Fibroblast of lung (primary cell): ENCODE measurements at regions not wholly inside any gene's neighbourhood (a gene's known extent, or its start where the extent isn't known, plus 50 kb on each side); places are given as distances from the start of the nearest gene placed in this dataset.

Source experiments
- DNase-seq, 2 donors: peaks; one replicate each; pipeline versions ENCODE4 v3.0.0 to v3.0.0-alpha.2; 2010; ENCODE audit warnings: low read depth in 2 of 2
- H2AFZ ChIP-seq: 2 replicates; pipeline ENCODE4 v1.5.1; 2012; ENCODE audit warnings: low read length, control low read depth, inconsistent platforms
- H3K27ac ChIP-seq: 2 replicates; pipeline ENCODE4 v1.5.1; 2011; ENCODE audit warnings: low read length, control low read depth; ENCODE audit not compliant: insufficient read depth
- H3K27me3 ChIP-seq: 2 replicates; pipeline ENCODE4 v1.5.1; 2011; ENCODE audit warnings: mild to moderate bottlenecking, low read length; ENCODE audit not compliant: control insufficient read depth, insufficient read depth
- H3K36me3 ChIP-seq: 2 replicates; pipeline ENCODE4 v1.5.1; 2011; ENCODE audit warnings: low read length; ENCODE audit not compliant: control insufficient read depth, insufficient read depth
- H3K4me1 ChIP-seq: 2 replicates; pipeline ENCODE4 v1.5.1; 2011; ENCODE audit warnings: low read length; ENCODE audit not compliant: control insufficient read depth, insufficient read depth; ENCODE audit errors: extremely low read depth
- H3K4me2 ChIP-seq: 2 replicates; pipeline ENCODE4 v1.5.1; 2011; ENCODE audit warnings: low read length, control low read depth; ENCODE audit not compliant: insufficient read depth; ENCODE audit errors: extremely low read depth
- H3K4me3 ChIP-seq, 4 experiments: fragments of 200-600 bp in 1 of 4; sonication (generic) in 1 of 4; replicated peaks in 1 of 4; 2 replicates each; pipeline ENCODE4 v1.5.1; 2011 to 2016; ENCODE audit warnings: low read length in 4 of 4, low read depth in 3 of 4, mild to moderate bottlenecking in 3 of 4, control low read depth in 2 of 4, inconsistent platforms in 1 of 4, mixed read lengths in 1 of 4; ENCODE audit not compliant: insufficient read depth in 1 of 4; ENCODE audit errors: control extremely low read depth in 1 of 4
- H3K79me2 ChIP-seq: 2 replicates; pipeline ENCODE4 v1.5.1; 2012; ENCODE audit warnings: mild to moderate bottlenecking, low read length, inconsistent platforms; ENCODE audit not compliant: control insufficient read depth, insufficient read depth
- H3K9ac ChIP-seq: 2 replicates; pipeline ENCODE4 v1.5.1; 2011; ENCODE audit warnings: mild to moderate bottlenecking, low read length, control low read depth; ENCODE audit not compliant: insufficient read depth
- H3K9me3 ChIP-seq: 2 replicates; pipeline ENCODE4 v1.5.1; 2012; ENCODE audit warnings: low read depth, low read length; ENCODE audit not compliant: control insufficient read depth, insufficient read depth
- H4K20me1 ChIP-seq: 2 replicates; pipeline ENCODE4 v1.5.1; 2011; ENCODE audit warnings: low read length; ENCODE audit not compliant: control insufficient read depth, insufficient read depth; ENCODE audit errors: extremely low read depth
- EZH2 ChIP-seq: IDR thresholded peaks from 2 replicates; pipeline ENCODE4 v1.5.1; 2012; ENCODE audit warnings: low read length, control low read depth, mild to moderate bottlenecking; ENCODE audit errors: missing control alignments
- TF ChIP-seq, protein P1 (sequence below), 2 donors: IDR thresholded peaks in 1 of 2; conservative IDR thresholded peaks in 1 of 2; 1 replicate in 1 of 2; 2 replicates in 1 of 2; pipeline ENCODE4 v1.5.1; 2011 to 2012; ENCODE audit warnings: low read length in 2 of 2, control low read depth in 1 of 2, inconsistent platforms in 1 of 2, low read depth in 1 of 2, mild to moderate bottlenecking in 1 of 2

DNA sequence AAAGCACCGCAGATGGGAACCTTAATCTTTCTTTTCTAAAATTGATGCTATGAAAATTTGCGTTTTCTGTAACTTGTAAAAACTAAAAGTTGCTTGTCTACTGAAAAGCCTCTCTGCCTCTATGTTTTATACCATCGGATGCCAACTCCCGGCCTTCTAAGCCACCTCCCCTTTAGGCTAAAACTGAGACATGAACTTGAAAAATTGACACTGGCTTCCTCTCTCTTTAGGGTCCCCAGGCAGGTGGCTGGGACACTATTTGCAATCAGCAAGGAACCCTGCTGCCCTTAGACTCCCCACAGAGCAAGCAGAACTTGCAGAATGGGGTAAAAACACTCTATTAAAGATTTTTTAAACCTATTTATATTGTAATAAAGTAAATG lies 151.1 kb upstream of the CAMK1G start:
- DNase-seq = no peak
- Histone ChIP-seq H3K4me2 (no peak overlapping the region), H4K20me1 (no peaks in the 10 kb centered on the region), H3K4me3 (no peak overlapping the region), H3K4me1 (no peaks in the 10 kb centered on the region), H2AFZ (no peak overlapping the region), H3K9ac (no peak overlapping the region), H3K27me3 (no peaks in the 10 kb centered on the region), H3K9me3 (no peaks in the 10 kb centered on the region), H3K79me2 (no peaks in the 10 kb centered on the region), H3K27ac (no peak overlapping the region), H3K36me3 (no peaks in the 10 kb centered on the region)
- no peak for TF ChIP-seq EZH2
- TF ChIP-seq, protein P1, sequence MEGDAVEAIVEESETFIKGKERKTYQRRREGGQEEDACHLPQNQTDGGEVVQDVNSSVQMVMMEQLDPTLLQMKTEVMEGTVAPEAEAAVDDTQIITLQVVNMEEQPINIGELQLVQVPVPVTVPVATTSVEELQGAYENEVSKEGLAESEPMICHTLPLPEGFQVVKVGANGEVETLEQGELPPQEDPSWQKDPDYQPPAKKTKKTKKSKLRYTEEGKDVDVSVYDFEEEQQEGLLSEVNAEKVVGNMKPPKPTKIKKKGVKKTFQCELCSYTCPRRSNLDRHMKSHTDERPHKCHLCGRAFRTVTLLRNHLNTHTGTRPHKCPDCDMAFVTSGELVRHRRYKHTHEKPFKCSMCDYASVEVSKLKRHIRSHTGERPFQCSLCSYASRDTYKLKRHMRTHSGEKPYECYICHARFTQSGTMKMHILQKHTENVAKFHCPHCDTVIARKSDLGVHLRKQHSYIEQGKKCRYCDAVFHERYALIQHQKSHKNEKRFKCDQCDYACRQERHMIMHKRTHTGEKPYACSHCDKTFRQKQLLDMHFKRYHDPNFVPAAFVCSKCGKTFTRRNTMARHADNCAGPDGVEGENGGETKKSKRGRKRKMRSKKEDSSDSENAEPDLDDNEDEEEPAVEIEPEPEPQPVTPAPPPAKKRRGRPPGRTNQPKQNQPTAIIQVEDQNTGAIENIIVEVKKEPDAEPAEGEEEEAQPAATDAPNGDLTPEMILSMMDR (conservative IDR thresholded peaks at IDR 0.05 in 1 of 2, IDR thresholded peaks at IDR 0.05 in 1 of 2; ENCODE audit: low read depth in 1 of 2, low read length in 2 of 2) = no peak

DNA sequence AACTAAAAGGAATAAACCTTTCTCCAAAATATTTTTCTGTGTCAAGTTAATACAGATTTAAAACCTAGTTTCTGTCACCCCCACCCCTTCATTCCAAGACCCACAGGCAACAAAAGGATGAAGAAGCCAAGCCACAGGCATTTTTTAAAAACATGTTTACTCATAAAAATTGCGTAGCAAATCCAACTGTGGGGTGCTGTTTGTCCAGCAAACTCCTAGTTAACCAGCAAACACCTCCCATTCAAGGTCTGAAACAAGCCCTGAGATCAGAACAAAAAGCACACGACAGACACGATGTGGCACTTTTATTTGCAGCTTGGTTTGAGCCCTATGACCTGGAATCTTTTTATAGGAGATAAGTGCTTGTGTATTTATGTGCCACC lies 149.9 kb upstream of the CAMK1G start:
- Histone ChIP-seq H3K4me3 (no peak overlapping the region), H3K4me1 (no peaks in the 10 kb centered on the region), H3K27me3 (no peaks in the 10 kb centered on the region), H4K20me1 (no peaks in the 10 kb centered on the region), H3K4me2 (no peak overlapping the region), H3K9me3 (no peaks in the 10 kb centered on the region), H3K36me3 (no peaks in the 10 kb centered on the region), H3K27ac (no peak overlapping the region), H2AFZ (no peak overlapping the region), H3K79me2 (no peaks in the 10 kb centered on the region), H3K9ac (no peak overlapping the region)
- DNase-seq = peak in 1 of 2 donors; percentile 36
- TF ChIP-seq EZH2 = no peak
- TF ChIP-seq, protein P1 (conservative IDR thresholded peaks at IDR 0.05 in 1 of 2, IDR thresholded peaks at IDR 0.05 in 1 of 2; ENCODE audit: low read depth in 1 of 2, low read length in 2 of 2) = no peak

DNA sequence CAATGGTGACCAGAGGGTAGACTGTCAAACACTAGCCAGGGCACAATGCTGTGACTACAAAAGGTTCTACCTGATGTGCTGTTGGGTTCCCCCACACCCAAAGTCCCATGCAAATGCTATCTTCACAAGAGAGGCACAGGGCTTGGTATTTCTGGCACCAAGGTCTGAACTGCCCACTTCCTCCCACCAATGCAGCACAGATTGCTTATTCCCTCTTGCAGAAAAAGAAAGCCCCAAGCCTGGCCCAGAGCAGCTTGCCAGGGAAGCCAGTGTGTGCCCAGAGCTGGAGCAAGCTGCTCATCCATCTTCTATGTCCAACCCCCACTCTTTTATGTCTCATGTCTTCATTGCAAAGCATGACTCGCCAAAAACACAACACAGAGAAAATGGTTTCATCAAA lies 149.4 kb upstream of the CAMK1G start:
- Histone ChIP-seq H3K9ac (no peak overlapping the region), H2AFZ (no peak overlapping the region), H3K27ac (no peak overlapping the region), H3K4me1 (no peaks in the 10 kb centered on the region), H3K27me3 (no peaks in the 10 kb centered on the region), H3K36me3 (no peaks in the 10 kb centered on the region), H4K20me1 (no peaks in the 10 kb centered on the region), H3K79me2 (no peaks in the 10 kb centered on the region), H3K4me3 (no peak overlapping the region), H3K9me3 (no peaks in the 10 kb centered on the region), H3K4me2 (no peak overlapping the region)
- no peak for TF ChIP-seq EZH2
- TF ChIP-seq, protein P1 (conservative IDR thresholded peaks at IDR 0.05 in 1 of 2, IDR thresholded peaks at IDR 0.05 in 1 of 2; ENCODE audit: low read depth in 1 of 2, low read length in 2 of 2) = no peak
- peak in 1 of 2 donors; percentile 27 for DNase-seq
